Renal cortex interstitium (tissue), 11 donors: ENCODE measurements at regions not wholly inside any gene's neighbourhood (a gene's known extent, or its start where the extent isn't known, plus 50 kb on each side); places are given as distances from the start of the nearest gene placed in this dataset.

Experiments used
- DNase-seq, 11 donors: peaks; one replicate each; pipeline ENCODE4 v3.0.0-alpha.2; 2013; ENCODE audit warnings: low read depth in 9 of 11, low spot score in 4 of 11; ENCODE audit errors: extremely low read depth in 1 of 11

- DNase-seq, result no peak
These were observed 407.6 kb downstream of the CTTN start for GRCh38 chr11:70805971-70806370.

GRCh38 chr11:70806461-70807194 is 408.3 kb downstream of the CTTN start:
- DNase-seq, result no peak

GRCh38 chr11:70807195-70807543 is 408.8 kb downstream of the CTTN start:
- no peak for DNase-seq

- DNase-seq, result no peak
These were observed 410.5 kb downstream of the CTTN start for GRCh38 chr11:70808686-70809375.

DNA sequence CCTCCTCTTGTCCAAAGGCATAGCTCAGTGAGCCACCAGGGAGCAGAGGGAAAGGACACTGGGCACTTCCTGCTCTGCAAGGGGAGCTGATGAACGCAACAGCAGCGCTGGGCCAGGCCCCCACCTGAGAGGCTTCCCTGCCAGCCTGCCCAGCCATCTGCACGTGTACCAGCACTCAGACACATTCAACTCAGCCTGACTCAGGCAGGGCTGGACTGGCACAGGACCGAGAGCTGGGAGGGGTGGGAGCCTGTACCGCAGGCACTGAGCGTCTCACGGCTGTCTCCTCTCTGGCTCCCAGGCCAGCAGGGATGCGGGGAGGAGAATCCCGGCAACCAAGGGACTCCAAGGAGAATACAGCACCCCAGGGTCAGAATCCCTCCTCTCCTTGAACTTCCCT is 411.8 kb downstream of the CTTN start:
- no peak for DNase-seq

DNA sequence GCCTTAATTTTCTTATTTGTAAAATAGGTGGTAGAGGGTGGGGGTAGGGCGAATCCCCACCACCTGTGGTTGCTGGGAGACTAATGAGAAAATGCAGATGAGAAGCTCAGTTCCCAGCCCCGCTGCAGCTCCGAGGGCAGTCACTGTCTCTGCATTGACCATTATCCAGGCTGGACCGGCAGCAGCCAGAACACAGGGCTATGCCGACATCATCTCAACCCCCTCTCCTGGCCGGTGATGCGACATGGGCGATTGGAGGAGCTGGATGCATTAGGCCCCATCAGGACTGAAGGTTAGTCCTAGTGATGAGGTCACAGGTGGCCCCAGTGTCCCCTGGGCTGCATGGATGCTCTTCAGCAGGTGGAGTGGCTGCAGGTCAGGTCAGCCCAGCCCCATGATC is 412.4 kb downstream of the CTTN start:
- DNase-seq, result no peak

- no peak for DNase-seq
These were observed 413.2 kb downstream of the CTTN start for GRCh38 chr11:70811483-70811882.

DNA sequence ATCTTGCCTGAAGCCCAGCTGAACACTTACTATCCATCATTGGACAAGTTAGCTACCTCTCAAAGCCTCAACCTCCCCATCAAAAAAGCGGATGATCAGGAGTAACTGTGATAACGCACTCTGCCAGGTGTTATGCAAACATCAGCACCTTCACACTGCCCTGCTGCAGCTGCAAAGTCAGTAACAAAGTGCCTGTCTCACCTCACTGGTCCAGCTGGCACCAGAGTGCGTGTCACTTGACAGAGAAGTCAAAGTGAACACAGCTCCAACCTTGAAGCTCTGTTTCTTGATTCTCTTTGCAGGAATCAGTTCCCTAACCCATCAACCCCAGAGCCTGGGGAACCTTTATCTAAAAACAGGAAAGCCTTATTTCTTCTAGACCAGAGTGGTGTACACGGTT is 413.6 kb downstream of the CTTN start:
- no peak for DNase-seq

GRCh38 chr11:70812472-70812871 is 414.1 kb downstream of the CTTN start:
- no peak for DNase-seq

DNA sequence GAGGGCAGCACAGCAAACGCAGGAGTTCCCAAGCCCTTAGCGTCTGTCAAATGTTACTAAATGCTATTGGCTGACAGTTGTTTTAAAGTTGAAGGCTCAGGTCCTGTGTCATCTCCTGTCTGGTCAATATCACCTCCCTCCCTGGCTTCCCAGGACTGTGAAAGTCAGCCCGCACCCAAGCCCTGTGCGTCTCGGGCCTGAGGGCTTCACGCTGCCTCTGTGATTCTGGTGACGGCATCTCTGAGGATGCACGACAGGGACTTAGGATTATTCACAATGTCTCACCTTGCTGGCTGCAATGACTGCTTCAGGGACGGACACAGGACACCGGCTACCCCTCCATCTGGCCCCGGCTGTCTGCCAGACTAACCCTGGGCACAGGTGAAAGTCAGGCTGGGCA is 415.3 kb downstream of the CTTN start:
- DNase-seq, result no peak

DNA sequence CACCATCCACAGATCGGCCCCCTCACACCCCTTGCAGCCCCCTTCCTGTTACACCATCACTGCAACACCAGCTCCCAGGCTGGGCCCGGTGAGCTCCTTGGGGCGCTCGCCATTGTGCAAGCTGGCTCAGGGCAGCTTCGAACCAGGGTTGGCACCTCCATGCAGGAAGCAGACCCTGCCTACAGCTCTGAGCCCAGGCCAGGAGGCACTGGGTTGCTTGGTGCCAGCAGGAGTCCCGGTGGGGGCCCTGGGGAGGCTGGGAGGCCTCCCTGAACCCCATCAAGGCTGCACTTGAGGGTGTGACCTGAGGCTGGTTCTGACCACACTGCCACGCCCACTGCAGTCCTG is 417.1 kb downstream of the CTTN start:
- no peak for DNase-seq

DNA sequence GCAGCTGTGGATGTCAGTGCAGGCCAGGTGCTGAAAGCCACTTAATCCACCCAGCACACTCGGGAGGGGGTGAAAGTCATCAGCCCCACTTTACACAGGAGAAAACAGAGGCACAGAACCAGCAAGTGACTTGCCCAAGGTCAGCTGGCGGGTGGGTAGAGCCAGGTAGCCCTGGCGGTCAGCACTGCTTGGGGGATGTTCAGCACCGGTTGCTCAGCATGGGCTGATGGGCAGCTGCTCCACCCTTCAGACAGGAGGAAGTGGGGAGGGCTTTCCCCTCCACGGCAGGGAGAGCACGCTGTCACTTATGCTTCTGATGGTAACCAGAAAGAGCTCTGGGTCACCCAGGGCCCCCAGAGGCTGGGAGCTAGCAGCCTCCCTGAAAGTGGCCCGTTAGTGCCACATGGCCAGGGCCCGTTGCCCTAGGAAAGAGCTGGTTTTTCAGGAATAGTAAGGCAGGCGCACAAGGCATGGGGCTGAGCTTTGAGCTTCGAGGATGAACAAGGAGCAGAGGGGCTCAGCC is 417.9 kb downstream of the CTTN start:
- no peak for DNase-seq

GRCh38 chr11:70818351-70818750 is 420.0 kb downstream of the CTTN start:
- no peak for DNase-seq

GRCh38 chr11:70819022-70819421 is 420.7 kb downstream of the CTTN start:
- DNase-seq, result no peak

GRCh38 chr11:70820311-70820710 is 422.0 kb downstream of the CTTN start:
- no peak for DNase-seq

DNA sequence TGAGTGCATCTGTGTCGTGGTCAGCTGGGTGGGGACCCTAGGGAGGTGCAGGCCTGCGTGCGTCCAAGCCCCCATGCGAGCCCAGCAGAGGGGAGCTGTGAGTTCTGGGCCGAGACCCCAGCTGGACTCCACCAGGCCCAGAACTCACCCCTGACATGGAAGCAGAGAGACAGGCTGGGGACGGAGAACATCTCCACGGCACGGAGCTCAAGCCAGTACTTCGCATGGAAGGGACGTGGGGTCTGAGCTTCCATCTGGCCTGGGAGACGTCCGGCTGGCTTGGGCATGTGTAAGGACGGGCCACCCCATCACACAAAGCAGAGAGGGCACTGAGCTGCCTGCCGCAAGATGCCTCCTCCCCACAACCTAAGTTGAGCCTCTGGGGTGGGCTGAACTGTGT is 422.4 kb downstream of the CTTN start:
- DNase-seq, result no peak

- no peak for DNase-seq
These were observed 425.4 kb downstream of the CTTN start for GRCh38 chr11:70823771-70824170.

GRCh38 chr11:70824605-70825245 is 426.4 kb downstream of the CTTN start:
- DNase-seq, result no peak

DNA sequence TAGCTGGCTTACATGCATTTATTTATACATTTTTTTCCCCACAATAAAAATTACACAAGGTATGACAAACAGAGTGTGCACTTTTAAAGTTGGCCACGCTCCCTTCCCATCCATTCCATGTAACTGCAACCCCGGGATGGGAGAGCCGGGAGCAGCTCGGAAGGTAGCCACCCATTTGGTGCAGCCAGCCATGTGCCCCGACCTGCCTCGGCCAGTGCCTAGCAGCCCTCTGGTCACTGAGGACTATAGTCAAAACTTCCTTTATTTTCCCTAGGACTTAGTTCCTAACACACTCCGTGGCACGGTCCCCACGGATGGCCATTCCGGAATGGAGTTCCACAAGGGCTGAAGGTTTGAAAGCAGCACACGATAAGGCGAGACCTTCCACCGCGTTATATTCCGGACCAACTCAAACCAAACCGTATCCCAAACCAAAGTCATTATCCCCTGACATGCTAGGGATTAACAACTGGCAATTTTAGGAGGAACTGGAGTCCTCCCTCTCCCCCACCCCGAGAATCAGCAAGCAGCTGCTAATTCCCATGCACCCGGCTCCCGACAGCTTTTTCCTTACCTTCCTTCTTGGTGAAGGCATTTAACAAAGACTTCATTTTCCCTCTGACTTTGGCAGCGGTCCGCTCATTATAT is 426.4 kb downstream of the SHANK2 start:
- DNase-seq, result no peak
